Glutamatergic neuron (in vitro differentiated cells): ENCODE measurements at regions not wholly inside any gene's neighbourhood (a gene's known extent, or its start where the extent isn't known, plus 50 kb on each side); places are given as distances from the start of the nearest gene placed in this dataset.
"Not testable (repeated sequence)": the region's sequence is repeated elsewhere in the genome, so short reads cannot be mapped to it uniquely, and the experiment has no call there.

Source experiments
- DNase-seq: peaks from one replicate; pipeline ENCODE4 v3.0.0; 2022
- H3K27ac Mint-ChIP-seq: one replicate; pipeline ENCODE4 v1.8.0; 2020; ENCODE audit warnings: mild to moderate bottlenecking, mixed read lengths, inconsistent platforms; ENCODE audit not compliant: unreplicated experiment
- H3K27me3 Mint-ChIP-seq: one replicate; pipeline ENCODE4 v1.8.0; 2020; ENCODE audit warnings: mild to moderate bottlenecking, moderate library complexity, mixed read lengths, inconsistent platforms; ENCODE audit not compliant: unreplicated experiment
- H3K36me3 Mint-ChIP-seq: one replicate; pipeline ENCODE4 v1.8.0; 2020; ENCODE audit warnings: mild to moderate bottlenecking, mixed read lengths, inconsistent platforms; ENCODE audit not compliant: unreplicated experiment
- H3K4me1 Mint-ChIP-seq: one replicate; pipeline ENCODE4 v1.8.0; 2020; ENCODE audit warnings: mild to moderate bottlenecking, low read depth, mixed read lengths, inconsistent platforms; ENCODE audit not compliant: unreplicated experiment
- H3K4me3 Mint-ChIP-seq: one replicate; pipeline ENCODE4 v1.8.0; 2020; ENCODE audit warnings: mild to moderate bottlenecking, mixed read lengths, inconsistent platforms; ENCODE audit not compliant: unreplicated experiment
- H3K9me3 Mint-ChIP-seq: one replicate; pipeline ENCODE4 v1.8.0; 2020; ENCODE audit warnings: mild to moderate bottlenecking, moderate library complexity, mixed read lengths, inconsistent platforms; ENCODE audit not compliant: unreplicated experiment
- CTCF ChIP-seq: fragments of 200-600 bp; sonication (generic); IDR thresholded peaks from one replicate; pipeline ENCODE4 v1.5.0; 2021; ENCODE audit not compliant: partially characterized antibody, unreplicated experiment

DNA sequence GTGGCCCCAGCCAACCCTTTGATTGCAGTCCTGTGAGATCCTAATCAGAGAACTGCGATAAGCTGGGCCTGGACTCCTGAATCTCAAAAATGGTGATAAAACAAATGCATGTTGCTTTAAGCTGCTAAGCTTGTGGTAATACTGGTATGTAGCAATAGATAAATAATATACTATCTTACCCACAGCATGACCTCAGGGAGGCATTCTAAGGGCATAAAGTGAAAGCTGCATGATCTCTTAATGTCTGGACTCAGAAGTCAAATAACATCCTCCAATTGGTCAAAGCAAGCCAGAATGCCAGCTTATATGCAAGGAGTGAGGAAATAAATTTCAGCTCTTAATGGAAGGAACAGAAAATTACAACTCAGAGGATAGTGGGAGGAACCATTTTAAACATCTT is 246.1 kb downstream of the FSIP2 start:
- no peak for TF ChIP-seq CTCF
- Mint-ChIP-seq H3K27me3 (no peaks in the 10 kb centered on the region), H3K4me1 (no peaks in the 10 kb centered on the region), H3K36me3 (no peaks in the 10 kb centered on the region), H3K9me3 (no peaks in the 10 kb centered on the region), H3K27ac (no peak overlapping the region), H3K4me3 (no peak overlapping the region)
- DNase-seq, result no peak

GRCh38 chr2:185988907-185989306 is 250.3 kb downstream of the FSIP2 start:
- not testable (repeated sequence) for H3K4me3 Mint-ChIP-seq, H3K27me3 Mint-ChIP-seq, H3K27ac Mint-ChIP-seq, H3K4me1 Mint-ChIP-seq, DNase-seq, H3K36me3 Mint-ChIP-seq, H3K9me3 Mint-ChIP-seq

GRCh38 chr2:185990861-185991525 is 252.4 kb downstream of the FSIP2 start:
- Mint-ChIP-seq H3K27me3 (no peaks in the 10 kb centered on the region), H3K9me3 (no peaks in the 10 kb centered on the region), H3K4me1 (no peaks in the 10 kb centered on the region), H3K36me3 (no peaks in the 10 kb centered on the region), H3K4me3 (no peak overlapping the region), H3K27ac (no peak overlapping the region)
- no peak for DNase-seq
- no peak for TF ChIP-seq CTCF

DNA sequence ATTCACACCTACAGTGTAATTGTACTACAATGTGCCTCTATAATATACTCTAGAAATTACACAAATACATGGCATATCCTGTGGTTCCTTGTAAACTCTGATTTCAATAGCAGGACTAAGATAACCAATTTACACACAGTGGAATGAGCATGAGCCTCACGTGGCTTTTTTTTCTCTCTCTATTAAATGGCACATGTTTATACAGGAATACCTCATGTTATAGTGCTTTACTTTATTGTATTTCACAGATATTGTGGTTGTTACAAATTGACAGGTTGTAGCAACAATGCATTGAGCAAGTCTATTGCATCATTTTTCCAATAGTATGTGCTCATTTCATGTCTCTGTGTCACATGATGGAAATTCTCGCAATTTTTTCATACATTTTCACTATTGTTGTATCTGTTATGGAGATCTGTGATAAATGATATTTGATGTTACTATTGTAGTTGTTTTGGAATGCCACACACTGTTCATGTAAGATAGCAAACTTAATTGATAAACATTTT is 260.0 kb downstream of the FSIP2 start:
- Mint-ChIP-seq H3K4me3 (no peak overlapping the region), H3K9me3 (no peaks in the 10 kb centered on the region), H3K4me1 (no peaks in the 10 kb centered on the region), H3K27ac (no peak overlapping the region), H3K27me3 (no peaks in the 10 kb centered on the region), H3K36me3 (no peaks in the 10 kb centered on the region)
- no peak for DNase-seq
- no peak for TF ChIP-seq CTCF

DNA sequence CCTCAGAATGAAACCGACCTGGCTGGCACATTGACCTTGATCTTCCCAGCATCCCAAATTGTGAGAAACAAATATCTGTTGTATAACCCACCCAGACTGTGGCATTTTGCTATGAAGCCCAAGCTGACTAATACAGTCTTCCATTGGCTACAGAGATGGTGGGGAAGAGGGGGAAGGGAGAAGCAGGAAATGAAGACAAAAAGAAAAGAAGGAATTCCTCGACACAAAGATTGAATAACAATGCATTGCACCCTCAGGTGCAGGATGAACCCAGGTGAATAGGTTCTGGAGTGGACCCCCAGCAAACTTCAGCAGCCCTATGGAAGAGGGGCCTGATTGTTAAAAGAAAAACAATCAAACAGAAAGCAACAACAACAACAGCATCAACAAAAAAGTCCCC is 270.7 kb downstream of the FSIP2 start:
- no peak for DNase-seq
- Mint-ChIP-seq H3K4me1 (no peaks in the 10 kb centered on the region), H3K27me3 (no peaks in the 10 kb centered on the region), H3K4me3 (no peak overlapping the region), H3K36me3 (peaks cover 9% of the 10 kb centered on the region), H3K9me3 (no peaks in the 10 kb centered on the region), H3K27ac (no peak overlapping the region)
- TF ChIP-seq CTCF, result no peak

GRCh38 chr2:186017278-186017677 is 278.7 kb downstream of the FSIP2 start:
- no peaks in the 10 kb centered on the region for H3K36me3 Mint-ChIP-seq
- H3K4me3 Mint-ChIP-seq, result no peak overlapping the region
- no peak for DNase-seq
- H3K4me1 Mint-ChIP-seq, result no peaks in the 10 kb centered on the region
- H3K27me3 Mint-ChIP-seq, result no peaks in the 10 kb centered on the region
- H3K9me3 Mint-ChIP-seq, result no peaks in the 10 kb centered on the region
- TF ChIP-seq CTCF, result no peak
- no peak overlapping the region for H3K27ac Mint-ChIP-seq
